HS-27A (cell line): ENCODE measurements at regions not wholly inside any gene's neighbourhood (a gene's known extent, or its start where the extent isn't known, plus 50 kb on each side); places are given as distances from the start of the nearest gene placed in this dataset.
A peak's percentile ranks its signal among the peaks of the same experiment; 100 is the strongest.
"Not testable (repeated sequence)": the region's sequence is repeated elsewhere in the genome, so short reads cannot be mapped to it uniquely, and the experiment has no call there.

ENCODE experiments used
- DNase-seq: peaks from one replicate; pipeline ENCODE4 v3.0.0-alpha.2; 2012; ENCODE audit warnings: low read depth, missing footprints

GRCh38 chr2:220555961-220556630, 928.7 kb downstream of the SLC4A3 start:
- DNase-seq = no peak

- peak; percentile 24 for DNase-seq
Observed at GRCh38 chr2:220556658-220557057, 929.2 kb downstream of the SLC4A3 start.

- no peak for DNase-seq
Observed at GRCh38 chr2:220560192-220560591, 932.8 kb downstream of the SLC4A3 start.

- DNase-seq = no peak
Observed at GRCh38 chr2:220562375-220563140, 935.1 kb downstream of the SLC4A3 start.

- DNase-seq = no peak
Observed at GRCh38 chr2:220568296-220568695, 940.9 kb downstream of the SLC4A3 start.

GRCh38 chr2:220569112-220569897, 941.9 kb downstream of the SLC4A3 start:
- no peak for DNase-seq

GRCh38 chr2:220572385-220572784, 945.0 kb downstream of the SLC4A3 start:
- no peak for DNase-seq

- DNase-seq = no peak
Observed at GRCh38 chr2:220574038-220574437, 946.6 kb downstream of the SLC4A3 start.

- no peak for DNase-seq
Observed at GRCh38 chr2:220575963-220576362, 948.5 kb downstream of the SLC4A3 start.

- no peak for DNase-seq
Observed at GRCh38 chr2:220579452-220579851, 952.0 kb downstream of the SLC4A3 start.

- no peak for DNase-seq
Observed at GRCh38 chr2:220580113-220580512, 952.7 kb downstream of the SLC4A3 start.

GRCh38 chr2:220583725-220584124, 956.3 kb downstream of the SLC4A3 start:
- no peak for DNase-seq

- DNase-seq = no peak
Observed at GRCh38 chr2:220585241-220585640, 957.8 kb downstream of the SLC4A3 start.

GRCh38 chr2:220586980-220587530, 959.6 kb downstream of the SLC4A3 start:
- DNase-seq = no peak

GRCh38 chr2:220588148-220588547, 960.7 kb downstream of the SLC4A3 start:
- no peak for DNase-seq

GRCh38 chr2:220590476-220590875, 963.0 kb downstream of the SLC4A3 start:
- no peak for DNase-seq

- no peak for DNase-seq
Observed at GRCh38 chr2:220593526-220593925, 966.1 kb downstream of the SLC4A3 start.

- DNase-seq = no peak
Observed at GRCh38 chr2:220601674-220602073, 970.4 kb downstream of the EPHA4 start.

- not testable (repeated sequence) for DNase-seq
Observed at GRCh38 chr2:220613004-220613403, 959.1 kb downstream of the EPHA4 start.

- DNase-seq = no peak
Observed at GRCh38 chr2:220614064-220614463, 958.0 kb downstream of the EPHA4 start.

- no peak for DNase-seq
Observed at GRCh38 chr2:220619525-220620220, 952.4 kb downstream of the EPHA4 start.

- DNase-seq = no peak
Observed at GRCh38 chr2:220626603-220627002, 945.5 kb downstream of the EPHA4 start.
